Smooth muscle cell (in vitro differentiated cells): ENCODE measurements at regions not wholly inside any gene's neighbourhood (a gene's known extent, or its start where the extent isn't known, plus 50 kb on each side); places are given as distances from the start of the nearest gene placed in this dataset.

Source experiments
- DNase-seq: peaks from one replicate; lab custom pipeline; 2025; ENCODE audit not compliant: unreplicated experiment; lab: John Stamatoyannopoulos, UW
- H2AFZ ChIP-seq: fragments of 200-600 bp; sonication (generic); 2 replicates; pipeline ENCODE4 v1.6.0; 2016; ENCODE audit warnings: antibody characterized with exemption, low read depth, mild to moderate bottlenecking
- H3F3A ChIP-seq: fragments of 200-600 bp; sonication (generic); 2 replicates; pipeline ENCODE4 v1.6.0; 2017; ENCODE audit warnings: antibody characterized with exemption, low read depth
- H3K27ac ChIP-seq: fragments of 200-600 bp; sonication (generic); 2 replicates; pipeline ENCODE4 v1.5.1; 2016; ENCODE audit warnings: low read depth, mild to moderate bottlenecking
- H3K27me3 ChIP-seq: fragments of 200-600 bp; sonication (generic); 2 replicates; pipeline ENCODE4 v1.6.1; 2016; ENCODE audit warnings: low read depth, mild to moderate bottlenecking
- H3K36me3 ChIP-seq: fragments of 200-600 bp; sonication (generic); 2 replicates; pipeline ENCODE4 v1.5.1; 2016; ENCODE audit warnings: low read depth
- H3K4me1 ChIP-seq: fragments of 200-600 bp; sonication (generic); 2 replicates; pipeline ENCODE4 v1.5.1; 2016; ENCODE audit warnings: low read depth
- H3K4me2 ChIP-seq: fragments of 200-600 bp; sonication (generic); 2 replicates; pipeline ENCODE4 v1.6.0; 2016; ENCODE audit warnings: mild to moderate bottlenecking
- H3K4me3 ChIP-seq: fragments of 200-600 bp; sonication (generic); 2 replicates; pipeline ENCODE4 v1.5.1; 2016; ENCODE audit warnings: mild to moderate bottlenecking
- H3K79me2 ChIP-seq: fragments of 200-600 bp; sonication (generic); 2 replicates; pipeline ENCODE4 v1.6.0; 2016; ENCODE audit warnings: low read depth, mild to moderate bottlenecking
- H3K9ac ChIP-seq: fragments of 200-600 bp; sonication (generic); 2 replicates; pipeline ENCODE4 v1.6.0; 2016; ENCODE audit warnings: low read depth
- H3K9me3 ChIP-seq: fragments of 200-600 bp; sonication (generic); replicated peaks from 2 replicates; pipeline ENCODE4 v1.5.1; 2016; ENCODE audit warnings: low read depth
- H4K20me1 ChIP-seq: fragments of 200-600 bp; sonication (generic); 2 replicates; pipeline ENCODE4 v1.6.0; 2016; ENCODE audit warnings: low read depth
- WGBS: methylation state at CpG from one replicate; pipeline ENCODE4 v1.1.7; 2016; ENCODE audit warnings: low lambda C conversion rate; 5-methylcytosine and 5-hydroxymethylcytosine counted together
- TF ChIP-seq, protein P1 (sequence below): fragments of 200-600 bp; sonication (generic); IDR thresholded peaks from 2 replicates; pipeline ENCODE4 v1.5.1; 2017; ENCODE audit warnings: borderline replicate concordance, mild to moderate bottlenecking, antibody characterized with exemption; ENCODE audit not compliant: insufficient read depth, poor library complexity, severe bottlenecking

DNA sequence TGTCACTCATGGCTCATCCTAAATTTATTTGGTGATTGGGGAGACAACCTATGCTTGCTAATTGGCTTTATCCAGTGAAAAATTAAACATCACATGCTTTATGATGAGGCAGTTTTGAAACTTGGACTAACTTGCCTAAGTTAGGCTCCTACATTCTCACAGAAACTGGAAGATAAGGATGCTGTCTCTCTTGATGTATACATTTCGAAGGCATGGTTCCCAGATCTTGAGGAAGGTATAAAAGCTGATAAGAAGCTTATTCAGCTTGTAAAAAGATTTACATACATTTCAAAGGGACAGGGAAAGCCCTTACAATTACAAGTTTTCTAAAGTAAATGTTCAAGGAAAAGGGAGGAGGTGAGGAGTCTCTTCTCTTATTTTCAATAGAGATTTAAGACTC lies 561.7 kb downstream of the IPMK start:
- no peak overlapping the region for H3K4me3 ChIP-seq
- no peak overlapping the region for H3K9ac ChIP-seq
- H3K4me1 ChIP-seq, result peaks cover 6% of the 10 kb centered on the region
- no peaks in the 10 kb centered on the region for H4K20me1 ChIP-seq
- no peak overlapping the region for H3K4me2 ChIP-seq
- H3K36me3 ChIP-seq, result no peaks in the 10 kb centered on the region
- no peak for DNase-seq
- peak overlapping the region; percentile 57 for H2AFZ ChIP-seq
- H3K79me2 ChIP-seq, result no peaks in the 10 kb centered on the region
- no peaks in the 10 kb centered on the region for H3K9me3 ChIP-seq
- H3K27ac ChIP-seq, result no peak overlapping the region
- H3K27me3 ChIP-seq, result no peaks in the 10 kb centered on the region
- TF ChIP-seq, protein P1, sequence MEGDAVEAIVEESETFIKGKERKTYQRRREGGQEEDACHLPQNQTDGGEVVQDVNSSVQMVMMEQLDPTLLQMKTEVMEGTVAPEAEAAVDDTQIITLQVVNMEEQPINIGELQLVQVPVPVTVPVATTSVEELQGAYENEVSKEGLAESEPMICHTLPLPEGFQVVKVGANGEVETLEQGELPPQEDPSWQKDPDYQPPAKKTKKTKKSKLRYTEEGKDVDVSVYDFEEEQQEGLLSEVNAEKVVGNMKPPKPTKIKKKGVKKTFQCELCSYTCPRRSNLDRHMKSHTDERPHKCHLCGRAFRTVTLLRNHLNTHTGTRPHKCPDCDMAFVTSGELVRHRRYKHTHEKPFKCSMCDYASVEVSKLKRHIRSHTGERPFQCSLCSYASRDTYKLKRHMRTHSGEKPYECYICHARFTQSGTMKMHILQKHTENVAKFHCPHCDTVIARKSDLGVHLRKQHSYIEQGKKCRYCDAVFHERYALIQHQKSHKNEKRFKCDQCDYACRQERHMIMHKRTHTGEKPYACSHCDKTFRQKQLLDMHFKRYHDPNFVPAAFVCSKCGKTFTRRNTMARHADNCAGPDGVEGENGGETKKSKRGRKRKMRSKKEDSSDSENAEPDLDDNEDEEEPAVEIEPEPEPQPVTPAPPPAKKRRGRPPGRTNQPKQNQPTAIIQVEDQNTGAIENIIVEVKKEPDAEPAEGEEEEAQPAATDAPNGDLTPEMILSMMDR, result no peak
- peaks cover 11% of the 10 kb centered on the region for H3F3A ChIP-seq
- 21% methylated on average over 1 of the region's 1 CpG for WGBS

DNA sequence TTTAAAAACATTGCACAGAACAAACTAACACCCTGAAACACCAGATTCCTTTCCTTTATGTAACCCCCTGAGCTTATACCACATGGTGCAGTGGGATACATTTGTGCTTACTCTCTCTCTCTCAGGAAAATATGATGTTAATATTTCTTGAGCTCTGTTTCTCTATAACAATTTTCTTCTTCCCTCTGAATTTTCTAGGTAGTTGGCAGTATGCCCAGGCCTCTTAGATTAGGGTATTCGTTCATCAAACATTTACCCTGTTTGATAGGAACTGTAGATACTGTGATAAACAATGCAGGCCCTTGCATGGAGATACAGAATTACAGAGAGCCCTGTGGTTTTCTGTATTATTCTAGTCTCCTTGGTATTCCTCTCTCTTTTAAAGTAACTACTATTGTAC lies 567.8 kb downstream of the IPMK start:
- Histone ChIP-seq H3K9ac (no peak overlapping the region), H3K4me1 (peaks cover 2% of the 10 kb centered on the region), H3K36me3 (no peaks in the 10 kb centered on the region), H3K4me2 (no peak overlapping the region), H3F3A (peaks cover 4% of the 10 kb centered on the region), H3K9me3 (no peaks in the 10 kb centered on the region), H3K79me2 (no peaks in the 10 kb centered on the region), H3K27me3 (no peaks in the 10 kb centered on the region), H3K4me3 (no peak overlapping the region), H3K27ac (no peak overlapping the region), H4K20me1 (no peaks in the 10 kb centered on the region), H2AFZ (peak overlapping the region; percentile 63)
- TF ChIP-seq, protein P1, result no peak
- no peak for DNase-seq
- WGBS, result 39% methylated on average over 1 of the region's 1 CpG

DNA sequence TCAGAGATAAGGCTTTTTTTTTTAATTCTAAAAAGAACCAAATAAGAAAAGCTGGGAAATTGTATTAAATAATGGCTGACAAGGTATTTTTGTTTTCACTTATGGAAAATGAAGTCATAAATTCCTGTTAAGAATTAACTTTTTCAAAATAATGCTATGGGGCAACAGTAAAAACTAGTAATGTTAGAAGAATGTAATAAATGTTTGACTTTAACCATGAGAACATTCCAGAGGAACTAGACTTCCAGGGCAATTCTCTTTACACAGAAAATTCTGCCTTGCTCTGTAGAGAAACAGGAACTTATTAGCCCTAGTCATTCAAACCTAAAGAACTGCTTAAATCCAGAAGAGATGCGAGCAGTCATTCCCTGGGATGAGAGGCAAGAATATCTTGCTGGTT lies 571.1 kb downstream of the IPMK start:
- Histone ChIP-seq H3K4me1 (peaks cover 11% of the 10 kb centered on the region), H3F3A (peaks cover 9% of the 10 kb centered on the region), H4K20me1 (no peaks in the 10 kb centered on the region), H3K27ac (peak overlapping the region; percentile 72), H3K4me3 (no peak overlapping the region), H3K27me3 (no peaks in the 10 kb centered on the region), H3K9me3 (no peaks in the 10 kb centered on the region), H3K9ac (peak overlapping the region; percentile 8), H2AFZ (peak overlapping the region; percentile 2), H3K36me3 (no peaks in the 10 kb centered on the region), H3K79me2 (no peaks in the 10 kb centered on the region), H3K4me2 (peak overlapping the region; percentile 49)
- no peak for DNase-seq
- TF ChIP-seq, protein P1, result no peak
- WGBS, result 9% methylated on average over 1 of the region's 1 CpG

DNA sequence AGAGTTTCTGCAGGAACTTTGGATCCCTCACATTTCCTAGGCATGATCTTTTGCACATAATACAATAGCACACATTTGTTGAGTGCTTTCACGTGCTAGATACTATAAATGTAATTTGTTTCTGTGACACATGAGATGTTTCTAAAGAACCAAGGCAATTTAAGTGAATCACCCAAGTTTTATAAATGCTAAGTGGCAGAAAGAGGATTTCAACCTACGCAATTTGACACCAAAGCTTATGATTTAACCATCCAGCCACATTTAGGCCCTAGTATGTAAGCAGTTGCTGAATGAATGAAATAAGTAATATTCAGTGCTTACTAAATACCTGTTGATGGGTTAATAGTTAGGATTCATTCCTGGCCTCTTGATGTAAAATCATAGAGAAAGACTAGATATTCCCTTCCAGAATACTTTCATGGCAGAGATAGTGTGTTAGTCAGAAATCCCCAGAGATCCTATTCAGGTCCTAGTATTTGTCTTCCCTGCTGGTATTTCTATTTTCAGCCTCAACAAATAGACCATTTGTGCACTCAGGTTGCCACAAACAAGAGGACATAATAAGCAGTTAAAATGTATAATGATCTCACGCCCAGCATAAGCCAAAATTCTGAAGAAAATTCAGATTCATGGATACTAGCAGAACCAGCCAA lies 572.6 kb downstream of the IPMK start:
- Histone ChIP-seq H2AFZ (peak overlapping the region; percentile 28), H4K20me1 (no peaks in the 10 kb centered on the region), H3K79me2 (no peaks in the 10 kb centered on the region), H3K27me3 (no peaks in the 10 kb centered on the region), H3K9me3 (no peaks in the 10 kb centered on the region), H3K27ac (peak overlapping the region; percentile 72), H3K36me3 (no peaks in the 10 kb centered on the region), H3F3A (peaks cover 9% of the 10 kb centered on the region), H3K4me1 (peaks cover 11% of the 10 kb centered on the region), H3K4me2 (peak overlapping the region; percentile 26), H3K4me3 (no peak overlapping the region), H3K9ac (no peak overlapping the region)
- 69% methylated on average over 3 of the region's 3 CpGs for WGBS
- TF ChIP-seq, protein P1, result no peak
- DNase-seq, result no peak
